ENCODE measurements at regions not wholly inside any gene's neighbourhood (a gene's known extent, or its start where the extent isn't known, plus 50 kb on each side); places are given as distances from the start of the nearest gene placed in this dataset.

GRCh38 chrX:113400193-113400704 is 559.6 kb upstream of the AMOT start:
- no peak for TF ChIP-seq FOXP1 (IDR thresholded peaks at IDR 0.05)
- no peak for TF ChIP-seq FOXP1 (CRISPR knock-in tag; IDR thresholded peaks at IDR 0.05)
- no peak for TF ChIP-seq RFXANK (CRISPR knock-in tag; IDR thresholded peaks at IDR 0.05)
